Osteoblast (primary cell): ENCODE measurements at regions not wholly inside any gene's neighbourhood (a gene's known extent, or its start where the extent isn't known, plus 50 kb on each side); places are given as distances from the start of the nearest gene placed in this dataset.
A peak's percentile ranks its signal among the peaks of the same experiment; 100 is the strongest.

Experiments used
- DNase-seq: peaks from one replicate; pipeline ENCODE4 v3.0.0; 2011; ENCODE audit warnings: low spot score, mixed read lengths; ENCODE audit not compliant: insufficient read length; ENCODE audit errors: missing footprints
- H2AFZ ChIP-seq: 2 replicates; pipeline ENCODE4 v1.6.0; 2011; ENCODE audit warnings: mild to moderate bottlenecking, low read length
- H3K27ac ChIP-seq: 2 replicates; pipeline ENCODE4 v1.5.1; 2011; ENCODE audit warnings: mild to moderate bottlenecking, low read depth, low read length, moderate library complexity
- H3K27me3 ChIP-seq: 2 replicates; pipeline ENCODE4 v1.6.0; 2012; ENCODE audit warnings: mild to moderate bottlenecking, control low read depth, inconsistent platforms, low read length, moderate library complexity; ENCODE audit not compliant: insufficient read depth
- H3K36me3 ChIP-seq: 2 replicates; pipeline ENCODE4 v1.5.1; 2011; ENCODE audit warnings: mild to moderate bottlenecking, low read length, control low read depth, moderate library complexity; ENCODE audit not compliant: insufficient read depth
- H3K4me1 ChIP-seq: 2 replicates; pipeline ENCODE4 v1.5.1; 2011; ENCODE audit warnings: mild to moderate bottlenecking, low read length, control low read depth, moderate library complexity; ENCODE audit not compliant: insufficient read depth
- H3K4me2 ChIP-seq: 2 replicates; pipeline ENCODE4 v1.6.0; 2011; ENCODE audit warnings: mild to moderate bottlenecking, low read length; ENCODE audit not compliant: insufficient read depth
- H3K4me3 ChIP-seq: fragments of 200-600 bp; sonication (generic); 3 replicates; pipeline ENCODE4 v1.5.1; 2012; ENCODE audit warnings: mild to moderate bottlenecking, low read length, inconsistent platforms; ENCODE audit not compliant: insufficient read depth
- H3K79me2 ChIP-seq: 2 replicates; pipeline ENCODE4 v1.6.0; 2012; ENCODE audit warnings: mild to moderate bottlenecking, low read length, control low read depth, inconsistent platforms; ENCODE audit not compliant: insufficient read depth
- H3K9me3 ChIP-seq: 2 replicates; pipeline ENCODE4 v1.5.1; 2011; ENCODE audit warnings: low read depth, low read length, control low read depth
- H4K20me1 ChIP-seq: 2 replicates; pipeline ENCODE4 v1.6.0; 2012; ENCODE audit warnings: mild to moderate bottlenecking, low read length, control low read depth; ENCODE audit not compliant: insufficient read depth
- TF ChIP-seq, protein P1 (sequence below): IDR thresholded peaks from 2 replicates; pipeline ENCODE4 v1.5.1; 2011; ENCODE audit warnings: mild to moderate bottlenecking, low read depth, low read length, moderate library complexity; ENCODE audit errors: extremely low read depth

DNA sequence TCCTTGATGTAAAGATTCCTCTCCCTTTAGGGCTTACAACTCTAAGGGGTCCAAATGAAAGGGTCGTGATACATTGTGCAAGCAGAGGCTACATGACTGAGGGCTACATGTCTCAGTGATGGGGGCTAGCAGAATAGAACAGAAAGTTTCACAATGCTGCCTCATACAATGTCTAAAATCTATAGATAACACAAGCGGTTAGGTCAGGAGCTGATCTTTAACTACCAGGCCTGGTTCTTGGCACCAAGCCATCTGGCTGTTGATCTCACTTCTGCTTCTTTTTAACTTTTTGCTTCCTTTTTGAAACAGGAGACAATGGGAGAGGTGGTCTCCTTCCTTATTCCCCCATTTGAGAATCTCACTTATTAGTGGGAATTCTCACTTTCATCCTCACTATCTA lies 710.2 kb downstream of the AMY1C start:
- DNase-seq: no peak
- no peaks in the 10 kb centered on the region for H3K79me2 ChIP-seq

DNA sequence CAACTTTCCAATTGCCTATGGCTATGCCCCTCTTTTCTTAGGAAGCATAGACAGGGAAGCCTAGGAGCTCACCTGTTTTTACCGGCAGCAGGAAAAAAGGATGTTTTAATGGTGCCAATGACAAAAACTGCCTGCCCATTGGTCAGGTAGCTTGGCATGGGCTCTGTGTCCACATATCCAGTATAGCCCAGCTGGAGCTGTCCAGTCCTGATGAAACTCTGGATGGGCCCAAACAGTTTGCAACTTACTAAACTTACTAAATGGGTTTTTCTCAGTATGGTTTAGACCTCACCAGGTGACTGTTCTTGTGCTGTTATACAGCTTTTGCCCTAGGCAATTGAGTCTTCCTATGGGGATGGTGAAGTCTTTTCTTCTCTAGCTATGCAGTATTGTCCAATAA lies 711.2 kb downstream of the AMY1C start:
- no peaks in the 10 kb centered on the region for H3K36me3 ChIP-seq
- H2AFZ ChIP-seq: no peak overlapping the region
- no peak overlapping the region for H3K4me3 ChIP-seq
- H3K4me2 ChIP-seq: no peak overlapping the region
- DNase-seq: no peak
- H3K4me1 ChIP-seq: no peaks in the 10 kb centered on the region
- no peaks in the 10 kb centered on the region for H3K9me3 ChIP-seq
- no peaks in the 10 kb centered on the region for H4K20me1 ChIP-seq
- H3K27ac ChIP-seq: no peak overlapping the region
- H3K79me2 ChIP-seq: no peaks in the 10 kb centered on the region
- TF ChIP-seq, protein P1, sequence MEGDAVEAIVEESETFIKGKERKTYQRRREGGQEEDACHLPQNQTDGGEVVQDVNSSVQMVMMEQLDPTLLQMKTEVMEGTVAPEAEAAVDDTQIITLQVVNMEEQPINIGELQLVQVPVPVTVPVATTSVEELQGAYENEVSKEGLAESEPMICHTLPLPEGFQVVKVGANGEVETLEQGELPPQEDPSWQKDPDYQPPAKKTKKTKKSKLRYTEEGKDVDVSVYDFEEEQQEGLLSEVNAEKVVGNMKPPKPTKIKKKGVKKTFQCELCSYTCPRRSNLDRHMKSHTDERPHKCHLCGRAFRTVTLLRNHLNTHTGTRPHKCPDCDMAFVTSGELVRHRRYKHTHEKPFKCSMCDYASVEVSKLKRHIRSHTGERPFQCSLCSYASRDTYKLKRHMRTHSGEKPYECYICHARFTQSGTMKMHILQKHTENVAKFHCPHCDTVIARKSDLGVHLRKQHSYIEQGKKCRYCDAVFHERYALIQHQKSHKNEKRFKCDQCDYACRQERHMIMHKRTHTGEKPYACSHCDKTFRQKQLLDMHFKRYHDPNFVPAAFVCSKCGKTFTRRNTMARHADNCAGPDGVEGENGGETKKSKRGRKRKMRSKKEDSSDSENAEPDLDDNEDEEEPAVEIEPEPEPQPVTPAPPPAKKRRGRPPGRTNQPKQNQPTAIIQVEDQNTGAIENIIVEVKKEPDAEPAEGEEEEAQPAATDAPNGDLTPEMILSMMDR: no peak
- H3K27me3 ChIP-seq: no peaks in the 10 kb centered on the region

More for the DNA sequence above, 710.2 kb downstream of the AMY1C start:
- TF ChIP-seq, protein P1: no peak
- H2AFZ ChIP-seq: no peak overlapping the region
- H3K4me3 ChIP-seq: no peak overlapping the region
- no peaks in the 10 kb centered on the region for H3K4me1 ChIP-seq
- no peak overlapping the region for H3K4me2 ChIP-seq
- no peaks in the 10 kb centered on the region for H3K27me3 ChIP-seq
- no peaks in the 10 kb centered on the region for H3K36me3 ChIP-seq
- peaks cover 4% of the 10 kb centered on the region for H3K9me3 ChIP-seq
- H4K20me1 ChIP-seq: no peaks in the 10 kb centered on the region
- H3K27ac ChIP-seq: no peak overlapping the region

DNA sequence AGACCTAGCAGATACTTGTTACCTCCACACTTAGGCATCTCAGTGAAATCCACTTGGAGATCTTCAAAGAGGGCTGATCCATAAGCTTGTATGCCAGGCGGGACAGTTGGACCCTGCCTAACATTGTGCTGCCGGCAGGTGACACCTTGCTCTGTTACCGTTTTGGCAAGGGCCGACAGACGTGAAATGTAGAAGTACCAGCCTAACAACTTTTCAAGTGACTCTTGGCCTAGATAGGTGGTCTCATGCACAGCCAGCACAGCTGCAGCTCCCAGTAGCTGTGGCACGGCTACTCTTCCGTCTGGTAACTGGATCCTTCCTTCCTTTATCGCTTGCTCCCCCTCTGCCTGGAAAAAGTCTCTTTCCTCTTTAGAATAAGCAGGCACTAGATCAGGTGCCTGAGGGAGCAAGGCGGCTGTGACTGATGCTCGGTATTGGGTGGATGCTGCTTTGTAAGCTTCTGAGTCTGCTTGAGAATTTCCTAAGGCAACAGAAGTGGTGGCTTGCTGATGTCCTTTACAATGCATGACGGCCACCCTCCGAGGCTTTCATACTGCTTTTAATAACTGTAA lies 713.5 kb downstream of the AMY1C start:
- Histone ChIP-seq H3K9me3 (no peaks in the 10 kb centered on the region), H3K27me3 (no peaks in the 10 kb centered on the region), H3K4me3 (no peak overlapping the region)

DNA sequence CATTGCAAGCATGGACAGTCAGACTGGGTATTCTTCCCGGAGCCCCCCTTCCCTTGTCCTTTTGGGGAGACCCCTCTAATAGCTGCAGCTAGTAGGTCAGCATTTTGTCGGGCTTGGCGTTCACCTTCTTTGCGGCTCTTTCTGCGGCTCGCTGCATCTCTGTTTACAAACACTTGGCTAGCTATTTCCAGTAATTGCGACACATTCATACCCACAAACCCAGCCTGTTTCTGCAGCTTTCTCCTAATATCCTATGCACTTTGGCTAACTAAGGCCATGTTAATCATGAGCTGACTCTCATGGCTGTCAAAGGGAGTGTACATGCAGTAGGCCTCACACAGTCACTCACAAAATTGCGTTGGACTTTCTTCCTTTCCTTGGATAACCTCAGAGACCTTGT lies 716.4 kb downstream of the AMY1C start:
- Histone ChIP-seq H3K27ac (no peak overlapping the region), H4K20me1 (no peaks in the 10 kb centered on the region), H3K36me3 (no peaks in the 10 kb centered on the region), H3K4me3 (no peak overlapping the region), H3K9me3 (no peaks in the 10 kb centered on the region), H3K79me2 (no peaks in the 10 kb centered on the region), H3K4me2 (no peak overlapping the region), H3K27me3 (no peaks in the 10 kb centered on the region), H2AFZ (no peak overlapping the region), H3K4me1 (no peaks in the 10 kb centered on the region)
- DNase-seq: peak; percentile 8
- TF ChIP-seq, protein P1: no peak

More for the DNA sequence above, 713.5 kb downstream of the AMY1C start:
- Histone ChIP-seq H3K79me2 (no peaks in the 10 kb centered on the region), H3K27ac (no peak overlapping the region), H2AFZ (no peak overlapping the region), H3K36me3 (no peaks in the 10 kb centered on the region), H3K4me2 (no peak overlapping the region), H3K4me1 (no peaks in the 10 kb centered on the region), H4K20me1 (no peaks in the 10 kb centered on the region)
- no peak for DNase-seq
- TF ChIP-seq, protein P1: no peak
